ENCODE measurements at regions not wholly inside any gene's neighbourhood (a gene's known extent, or its start where the extent isn't known, plus 50 kb on each side); places are given as distances from the start of the nearest gene placed in this dataset.

DNA sequence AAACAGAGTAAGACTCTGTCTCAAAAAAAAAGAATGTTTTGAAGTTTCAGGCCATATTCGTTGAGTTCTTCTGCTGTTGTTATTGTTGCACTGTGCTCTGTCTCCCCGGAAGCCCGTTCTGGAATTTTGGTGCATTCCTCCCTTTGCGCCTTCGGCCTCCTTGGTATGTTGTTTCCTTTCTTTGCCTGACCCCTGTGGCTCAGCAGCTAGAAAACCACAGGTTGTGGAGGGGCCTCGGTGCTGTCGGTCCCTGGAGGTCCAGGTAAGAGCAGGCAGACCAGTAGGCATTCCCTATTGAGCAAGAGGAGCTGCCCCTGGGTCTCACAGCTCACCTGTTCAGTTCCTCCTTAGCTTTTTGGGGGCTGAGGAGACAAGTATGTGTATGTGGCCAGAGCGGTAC, 51.0 kb upstream of the DLG1 start:
- ATAC-seq (no peak), DNase-seq (ENCODE audit: low read depth, low spot score) (no peak)
- no peak overlapping the region for H3K27ac ChIP-seq (ENCODE audit: low read length)
- H3K27me3 ChIP-seq (ENCODE audit: control insufficient read depth, insufficient read depth, low read length), result no peaks in the 10 kb centered on the region
- BruUV-seq (replicated peaks), result no TSS peak
- intact Hi-C loops (cut with micrococcal nuclease; ENCODE audit: unreplicated experiment) (no loop called here), in situ Hi-C loops (cut with HindIII; ENCODE audit: low pct_unique_long_range_greater_than_20kb, low sequenced_read_pairs) (no loop called here)
- H3K4me1 ChIP-seq (ENCODE audit: control insufficient read depth, insufficient read depth, low read length), result no peaks in the 10 kb centered on the region
- no peak overlapping the region for H3K4me3 ChIP-seq (ENCODE audit: low read depth in 2 of 2, low read length in 2 of 2)
- H3K9me3 ChIP-seq (ENCODE audit: control insufficient read depth, insufficient read depth, low read depth, low read length), result no peaks in the 10 kb centered on the region
- ChIA-PET POLR2A (no interaction called here), CTCF (no interaction called here)
- TF ChIP-seq TCF7L2 (IDR thresholded peaks at IDR 0.05; ENCODE audit: low read depth, low read length) (no peak), SIN3A (IDR thresholded peaks at IDR 0.05; ENCODE audit: borderline replicate concordance, insufficient read depth, low read depth, low read length) (no peak), POLR2AphosphoS5 (IDR thresholded peaks at IDR 0.05; ENCODE audit: low read depth, low read length) (no peak)
- TF ChIP-seq, protein P1, sequence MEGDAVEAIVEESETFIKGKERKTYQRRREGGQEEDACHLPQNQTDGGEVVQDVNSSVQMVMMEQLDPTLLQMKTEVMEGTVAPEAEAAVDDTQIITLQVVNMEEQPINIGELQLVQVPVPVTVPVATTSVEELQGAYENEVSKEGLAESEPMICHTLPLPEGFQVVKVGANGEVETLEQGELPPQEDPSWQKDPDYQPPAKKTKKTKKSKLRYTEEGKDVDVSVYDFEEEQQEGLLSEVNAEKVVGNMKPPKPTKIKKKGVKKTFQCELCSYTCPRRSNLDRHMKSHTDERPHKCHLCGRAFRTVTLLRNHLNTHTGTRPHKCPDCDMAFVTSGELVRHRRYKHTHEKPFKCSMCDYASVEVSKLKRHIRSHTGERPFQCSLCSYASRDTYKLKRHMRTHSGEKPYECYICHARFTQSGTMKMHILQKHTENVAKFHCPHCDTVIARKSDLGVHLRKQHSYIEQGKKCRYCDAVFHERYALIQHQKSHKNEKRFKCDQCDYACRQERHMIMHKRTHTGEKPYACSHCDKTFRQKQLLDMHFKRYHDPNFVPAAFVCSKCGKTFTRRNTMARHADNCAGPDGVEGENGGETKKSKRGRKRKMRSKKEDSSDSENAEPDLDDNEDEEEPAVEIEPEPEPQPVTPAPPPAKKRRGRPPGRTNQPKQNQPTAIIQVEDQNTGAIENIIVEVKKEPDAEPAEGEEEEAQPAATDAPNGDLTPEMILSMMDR (IDR thresholded peaks at IDR 0.05), result no peak
- TF ChIP-seq, protein P2, sequence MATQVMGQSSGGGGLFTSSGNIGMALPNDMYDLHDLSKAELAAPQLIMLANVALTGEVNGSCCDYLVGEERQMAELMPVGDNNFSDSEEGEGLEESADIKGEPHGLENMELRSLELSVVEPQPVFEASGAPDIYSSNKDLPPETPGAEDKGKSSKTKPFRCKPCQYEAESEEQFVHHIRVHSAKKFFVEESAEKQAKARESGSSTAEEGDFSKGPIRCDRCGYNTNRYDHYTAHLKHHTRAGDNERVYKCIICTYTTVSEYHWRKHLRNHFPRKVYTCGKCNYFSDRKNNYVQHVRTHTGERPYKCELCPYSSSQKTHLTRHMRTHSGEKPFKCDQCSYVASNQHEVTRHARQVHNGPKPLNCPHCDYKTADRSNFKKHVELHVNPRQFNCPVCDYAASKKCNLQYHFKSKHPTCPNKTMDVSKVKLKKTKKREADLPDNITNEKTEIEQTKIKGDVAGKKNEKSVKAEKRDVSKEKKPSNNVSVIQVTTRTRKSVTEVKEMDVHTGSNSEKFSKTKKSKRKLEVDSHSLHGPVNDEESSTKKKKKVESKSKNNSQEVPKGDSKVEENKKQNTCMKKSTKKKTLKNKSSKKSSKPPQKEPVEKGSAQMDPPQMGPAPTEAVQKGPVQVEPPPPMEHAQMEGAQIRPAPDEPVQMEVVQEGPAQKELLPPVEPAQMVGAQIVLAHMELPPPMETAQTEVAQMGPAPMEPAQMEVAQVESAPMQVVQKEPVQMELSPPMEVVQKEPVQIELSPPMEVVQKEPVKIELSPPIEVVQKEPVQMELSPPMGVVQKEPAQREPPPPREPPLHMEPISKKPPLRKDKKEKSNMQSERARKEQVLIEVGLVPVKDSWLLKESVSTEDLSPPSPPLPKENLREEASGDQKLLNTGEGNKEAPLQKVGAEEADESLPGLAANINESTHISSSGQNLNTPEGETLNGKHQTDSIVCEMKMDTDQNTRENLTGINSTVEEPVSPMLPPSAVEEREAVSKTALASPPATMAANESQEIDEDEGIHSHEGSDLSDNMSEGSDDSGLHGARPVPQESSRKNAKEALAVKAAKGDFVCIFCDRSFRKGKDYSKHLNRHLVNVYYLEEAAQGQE (IDR thresholded peaks at IDR 0.05; ENCODE audit: insufficient read depth in 1 of 2, low read depth in 2 of 2, low read length in 1 of 2), result no peak
- no peaks in the 10 kb centered on the region for H3K36me3 ChIP-seq (ENCODE audit: control insufficient read depth, insufficient read depth, low read length)

Measured in Panc1 (cell line).